Erythroblast (primary cell): ENCODE measurements at regions not wholly inside any gene's neighbourhood (a gene's known extent, or its start where the extent isn't known, plus 50 kb on each side); places are given as distances from the start of the nearest gene placed in this dataset.

Experiments used
- GATA1 ChIP-seq: IDR thresholded peaks from 2 replicates; pipeline ENCODE4 v1.6.1; 2011; ENCODE audit warnings: low read depth, mild to moderate bottlenecking, control low read depth, low read length, moderate library complexity
- POLR2A ChIP-seq: IDR thresholded peaks from 2 replicates; pipeline ENCODE4 v1.6.1; 2011; ENCODE audit warnings: mild to moderate bottlenecking, low read length

DNA sequence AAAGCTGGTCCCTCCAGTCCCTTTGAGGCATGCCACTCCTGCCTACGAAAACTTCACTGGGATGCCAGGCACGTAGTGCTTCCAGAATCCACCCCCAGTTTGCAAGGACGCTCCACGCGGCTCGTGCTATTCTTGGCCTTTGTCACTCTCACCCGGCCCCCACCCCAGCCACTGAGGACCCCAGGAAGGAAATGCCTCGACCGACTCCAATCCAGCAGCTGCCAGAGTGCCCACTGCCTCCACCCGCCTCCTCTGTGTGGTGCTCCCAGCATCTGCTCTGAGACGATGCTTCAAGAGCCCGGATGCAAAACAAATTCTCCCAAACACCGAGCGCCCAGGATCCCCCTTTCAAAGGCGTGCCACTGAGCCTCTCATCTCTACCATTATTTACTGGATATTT lies 123.9 kb downstream of the RFLNA start:
- TF ChIP-seq POLR2A (no peak), GATA1 (no peak)
